IPS-NIHi7 (cell line): ENCODE measurements at regions not wholly inside any gene's neighbourhood (a gene's known extent, or its start where the extent isn't known, plus 50 kb on each side); places are given as distances from the start of the nearest gene placed in this dataset.
A peak's percentile ranks its signal among the peaks of the same experiment; 100 is the strongest.

Experiments used
- DNase-seq: peaks from one replicate; pipeline ENCODE4 v3.0.0; 2012; ENCODE audit warnings: mixed read lengths; ENCODE audit errors: extremely low spot score

- no peak for DNase-seq
Observed at GRCh38 chr13:26155568-26155967, 66.5 kb downstream of the RNF6 start.

GRCh38 chr13:26133851-26134250 lies 82.0 kb upstream of the SHISA2 start:
- DNase-seq = no peak

GRCh38 chr13:26133286-26133685 lies 81.5 kb upstream of the SHISA2 start:
- no peak for DNase-seq

- DNase-seq = peak; percentile 27
Observed at GRCh38 chr13:26132756-26133155, 80.9 kb upstream of the SHISA2 start.

GRCh38 chr13:26128676-26129075 lies 76.9 kb upstream of the SHISA2 start:
- no peak for DNase-seq

GRCh38 chr13:26117620-26118019 lies 65.8 kb upstream of the SHISA2 start:
- DNase-seq = no peak

GRCh38 chr13:26112843-26113242 lies 61.0 kb upstream of the SHISA2 start:
- no peak for DNase-seq

GRCh38 chr13:26111797-26112196 lies 60.0 kb upstream of the SHISA2 start:
- no peak for DNase-seq
